Mesenteric fat pad (tissue), 1 donor: ENCODE measurements at regions not wholly inside any gene's neighbourhood (a gene's known extent, or its start where the extent isn't known, plus 50 kb on each side); places are given as distances from the start of the nearest gene placed in this dataset.
"Not testable (repeated sequence)": the region's sequence is repeated elsewhere in the genome, so short reads cannot be mapped to it uniquely, and the experiment has no call there.

ENCODE experiments used
- DNase-seq: peaks from one replicate; pipeline ENCODE4 v3.0.0-alpha.2; 2020; ENCODE audit warnings: low spot score
- donor health status: DM: yes; HTN: yes; CAD: no.

GRCh38 chr5:25458628-25459027, 813.9 kb upstream of the CDH10 start:
- no peak for DNase-seq

GRCh38 chr5:25453500-25453899, 808.7 kb upstream of the CDH10 start:
- no peak for DNase-seq

GRCh38 chr5:25451294-25451693, 806.5 kb upstream of the CDH10 start:
- no peak for DNase-seq

- DNase-seq: no peak
Measured at GRCh38 chr5:25448646-25449045, 803.9 kb upstream of the CDH10 start.

- no peak for DNase-seq
Measured at GRCh38 chr5:25448190-25448621, 803.4 kb upstream of the CDH10 start.

- not testable (repeated sequence) for DNase-seq
Measured at GRCh38 chr5:25446061-25446420, 801.3 kb upstream of the CDH10 start.

- DNase-seq: not testable (repeated sequence)
Measured at GRCh38 chr5:25445381-25446060, 800.7 kb upstream of the CDH10 start.

GRCh38 chr5:25444697-25445096, 799.9 kb upstream of the CDH10 start:
- no peak for DNase-seq

GRCh38 chr5:25441810-25442209, 797.0 kb upstream of the CDH10 start:
- no peak for DNase-seq

- DNase-seq: no peak
Measured at GRCh38 chr5:25439025-25439424, 794.2 kb upstream of the CDH10 start.

- not testable (repeated sequence) for DNase-seq
Measured at GRCh38 chr5:25438375-25438774, 793.6 kb upstream of the CDH10 start.

GRCh38 chr5:25436452-25436851, 791.7 kb upstream of the CDH10 start:
- no peak for DNase-seq

GRCh38 chr5:25435882-25436281, 791.1 kb upstream of the CDH10 start:
- no peak for DNase-seq

GRCh38 chr5:25427240-25427639, 782.5 kb upstream of the CDH10 start:
- no peak for DNase-seq

- DNase-seq: no peak
Measured at GRCh38 chr5:25423271-25423670, 778.5 kb upstream of the CDH10 start.

- DNase-seq: no peak
Measured at GRCh38 chr5:25419684-25420083, 774.9 kb upstream of the CDH10 start.

- DNase-seq: no peak
Measured at GRCh38 chr5:25418978-25419377, 774.2 kb upstream of the CDH10 start.

- no peak for DNase-seq
Measured at GRCh38 chr5:25418319-25418859, 773.6 kb upstream of the CDH10 start.

- no peak for DNase-seq
Measured at GRCh38 chr5:25416960-25417359, 772.2 kb upstream of the CDH10 start.

GRCh38 chr5:25415970-25416369, 771.2 kb upstream of the CDH10 start:
- DNase-seq: no peak

- DNase-seq: no peak
Measured at GRCh38 chr5:25414742-25415141, 770.0 kb upstream of the CDH10 start.

GRCh38 chr5:25412116-25412661, 767.4 kb upstream of the CDH10 start:
- no peak for DNase-seq

GRCh38 chr5:25407365-25407764, 762.6 kb upstream of the CDH10 start:
- DNase-seq: not testable (repeated sequence)
